SK-N-SH (cell line): ENCODE measurements at regions not wholly inside any gene's neighbourhood (a gene's known extent, or its start where the extent isn't known, plus 50 kb on each side); places are given as distances from the start of the nearest gene placed in this dataset.

ENCODE experiments used
- CTCF ChIA-PET: fragments of 300-600, 350-600 bp; formaldehyde crosslinking; extraction: SDS; loops from one replicate; lab custom pipeline; 2021; lab: Yijun Ruan, JAX
- POLR2A ChIA-PET: fragments of 350-600 bp; sonication (Branson Sonifier 250); formaldehyde crosslinking; extraction: SDS; loops from one replicate; lab custom pipeline; 2020; ENCODE audit warnings: antibody characterized with exemption, inconsistent platforms; lab: Yijun Ruan, JAX
- DNase-seq: peaks from one replicate; pipeline ENCODE4 v3.0.0; 2012
- H2AFZ ChIP-seq: fragments of 200-600 bp; sonication (generic); 2 replicates; pipeline ENCODE4 v1.8.1; 2016; ENCODE audit warnings: antibody characterized with exemption, mild to moderate bottlenecking, low read depth
- H3F3A ChIP-seq: fragments of 200-600 bp; sonication (generic); replicated peaks from 2 replicates; pipeline ENCODE3; 2016; ENCODE audit warnings: antibody characterized with exemption, mild to moderate bottlenecking; ENCODE audit not compliant: insufficient read depth
- H3K27ac ChIP-seq, 2 experiments: fragments of 200-500 bp in 1 of 2; fragments of 200-600 bp in 1 of 2; sonication (Bioruptor generic) in 1 of 2; sonication (generic), shearing (Covaris generic) in 1 of 2; 2 replicates each; pipeline versions ENCODE4 v1.5.1 to v1.6.1; 2014 to 2016; ENCODE audit warnings: low read depth in 2 of 2, inconsistent platforms in 1 of 2, low read length in 1 of 2, mild to moderate bottlenecking in 1 of 2, mixed read lengths in 1 of 2
- H3K27me3 ChIP-seq: fragments of 200-600 bp; sonication (generic), shearing (Covaris generic); 2 replicates; pipeline ENCODE4 v1.6.1; 2016; ENCODE audit warnings: mixed run types; ENCODE audit not compliant: insufficient read depth
- H3K36me3 ChIP-seq, 2 experiments: fragments of 200-500 bp in 1 of 2; fragments of 200-600 bp in 1 of 2; sonication (Bioruptor generic) in 1 of 2; sonication (generic) in 1 of 2; replicated peaks in 1 of 2; 2 replicates each; pipeline versions ENCODE3 to v1.5.1; 2014 to 2016; ENCODE audit warnings: low read length in 1 of 2, mild to moderate bottlenecking in 1 of 2; ENCODE audit not compliant: insufficient read depth in 2 of 2, control insufficient read depth in 1 of 2
- H3K4me1 ChIP-seq, 2 experiments: fragments of 200-500 bp in 1 of 2; fragments of 200-600 bp in 1 of 2; sonication (Bioruptor generic) in 1 of 2; sonication (generic), shearing (Covaris generic) in 1 of 2; 2 replicates each; pipeline versions ENCODE4 v1.5.1 to v1.6.1; 2014 to 2016; ENCODE audit warnings: low read depth in 1 of 2, low read length in 1 of 2, mixed run types in 1 of 2; ENCODE audit not compliant: insufficient read depth in 2 of 2, control insufficient read depth in 1 of 2
- H3K4me2 ChIP-seq: fragments of 200-600 bp; sonication (generic), shearing (Covaris generic); 2 replicates; pipeline ENCODE4 v1.6.1; 2017; ENCODE audit warnings: mixed run types
- H3K4me3 ChIP-seq, 2 experiments: fragments of 200-500 bp in 1 of 2; fragments of 200-600 bp in 1 of 2; sonication (Bioruptor generic) in 1 of 2; sonication (generic), shearing (Covaris generic) in 1 of 2; 2 replicates each; pipeline versions ENCODE4 v1.5.1 to v1.8.1; 2014 to 2016; ENCODE audit warnings: low read depth in 2 of 2, inconsistent platforms in 1 of 2, low read length in 1 of 2, mild to moderate bottlenecking in 1 of 2, mixed read lengths in 1 of 2, moderate library complexity in 1 of 2
- H3K79me2 ChIP-seq: fragments of 200-600 bp; sonication (generic); 2 replicates; pipeline ENCODE4 v1.8.1; 2017; ENCODE audit warnings: mild to moderate bottlenecking; ENCODE audit not compliant: insufficient read depth
- H3K9ac ChIP-seq: fragments of 200-600 bp; sonication (generic); 2 replicates; pipeline ENCODE4 v1.6.1; 2017; ENCODE audit warnings: mixed run types
- H3K9me2 ChIP-seq: fragments of 200-600 bp; sonication (generic); 2 replicates; pipeline ENCODE4 v1.6.1; 2017; ENCODE audit warnings: mixed run types
- H3K9me3 ChIP-seq: fragments of 200-600 bp; sonication (generic); 2 replicates; pipeline ENCODE4 v1.6.1; 2017; ENCODE audit warnings: mixed run types, mild to moderate bottlenecking, moderate library complexity
- H4K20me1 ChIP-seq: fragments of 200-600 bp; sonication (generic); 2 replicates; pipeline ENCODE4 v1.6.1; 2017; ENCODE audit warnings: mild to moderate bottlenecking, mixed run types; ENCODE audit not compliant: insufficient read depth
- CHD2 ChIP-seq: fragments of 150-350 bp; IDR thresholded peaks from 2 replicates; pipeline ENCODE4 v1.6.1; 2018; ENCODE audit warnings: low read length; ENCODE audit not compliant: partially characterized antibody
- EP300 ChIP-seq, 2 experiments: IDR thresholded peaks; 2 replicates each; pipeline versions ENCODE4 v1.4.0 to v1.6.1; 2012; ENCODE audit warnings: borderline replicate concordance in 1 of 2, low read depth in 1 of 2, low read length in 1 of 2
- EZH2phosphoT487 ChIP-seq: fragments of 200-600 bp; sonication (generic); IDR thresholded peaks from 2 replicates; pipeline ENCODE4 v1.6.1; 2017; ENCODE audit warnings: low read depth, mixed run types, mild to moderate bottlenecking, antibody characterized with exemption, moderate library complexity, borderline replicate concordance
- FOSL2 ChIP-seq: IDR thresholded peaks from 2 replicates; pipeline ENCODE4 v1.4.0; 2012; ENCODE audit warnings: low read depth, mild to moderate bottlenecking, moderate library complexity, borderline replicate concordance
- FOXM1 ChIP-seq: IDR thresholded peaks from 2 replicates; pipeline ENCODE4 v1.4.0; 2012; ENCODE audit warnings: low read depth, mild to moderate bottlenecking
- GABPA ChIP-seq: IDR thresholded peaks from 2 replicates; pipeline ENCODE4 v1.4.0; 2012; ENCODE audit warnings: low read depth, mild to moderate bottlenecking
- IRF3 ChIP-seq: fragments of 150-350 bp; IDR thresholded peaks from 2 replicates; pipeline ENCODE4 v1.6.1; 2016; ENCODE audit warnings: mild to moderate bottlenecking, low read depth, low read length
- JUND ChIP-seq: IDR thresholded peaks from 2 replicates; pipeline ENCODE4 v1.4.0; 2012
- MXI1 ChIP-seq: IDR thresholded peaks from 2 replicates; pipeline ENCODE4 v1.6.1; 2012; ENCODE audit warnings: mild to moderate bottlenecking, low read depth, low read length, improper control_type of control experiment
- NRF1 ChIP-seq: IDR thresholded peaks from 2 replicates; pipeline ENCODE4 v1.6.1; 2012; ENCODE audit warnings: low read depth, mild to moderate bottlenecking, low read length
- POLR2AphosphoS5 ChIP-seq: IDR thresholded peaks from 2 replicates; pipeline ENCODE4 v1.6.1; 2012; ENCODE audit warnings: low read depth, low read length
- RCOR1 ChIP-seq: fragments of 150-350 bp; IDR thresholded peaks from 2 replicates; pipeline ENCODE4 v1.6.1; 2017; ENCODE audit warnings: antibody characterized with exemption, low read length
- REST ChIP-seq: IDR thresholded peaks from 2 replicates; pipeline ENCODE4 v1.6.1; 2012; ENCODE audit warnings: mild to moderate bottlenecking, low read depth, low read length, moderate library complexity
- RXRA ChIP-seq: IDR thresholded peaks from 2 replicates; pipeline ENCODE4 v1.4.0; 2012; ENCODE audit warnings: low read depth, mild to moderate bottlenecking, borderline replicate concordance
- TEAD4 ChIP-seq: IDR thresholded peaks from 2 replicates; pipeline ENCODE4 v1.4.0; 2012; ENCODE audit warnings: mild to moderate bottlenecking, borderline replicate concordance; ENCODE audit not compliant: insufficient read depth
- YY1 ChIP-seq: IDR thresholded peaks from 2 replicates; pipeline ENCODE4 v1.4.0; 2012; ENCODE audit warnings: low read depth, mild to moderate bottlenecking
- ZBTB33 ChIP-seq: IDR thresholded peaks from 2 replicates; pipeline ENCODE4 v1.4.0; 2012; ENCODE audit warnings: low read depth, borderline replicate concordance
- WGBS: methylation state at CpG from one replicate; pipeline ENCODE4 v1.1.6; 2017; ENCODE audit warnings: low lambda C conversion rate; 5-methylcytosine and 5-hydroxymethylcytosine counted together

- H3K4me3 ChIP-seq, result no peak overlapping the region
- H3K9me2 ChIP-seq, result no peaks in the 10 kb centered on the region
- ChIA-PET CTCF (no interaction called here), POLR2A (no interaction called here)
- no peaks in the 10 kb centered on the region for H3K27me3 ChIP-seq
- no peak overlapping the region for H3K27ac ChIP-seq
- no peak overlapping the region for H3K4me2 ChIP-seq
- H3K36me3 ChIP-seq, result no peaks in the 10 kb centered on the region
- WGBS, result 37% methylated on average over 5 of the region's 5 CpGs
- H3K9me3 ChIP-seq, result no peaks in the 10 kb centered on the region
- H3K9ac ChIP-seq, result no peak overlapping the region
- no peak for DNase-seq
- no peaks in the 10 kb centered on the region for H3K4me1 ChIP-seq
- no peaks in the 10 kb centered on the region for H3K79me2 ChIP-seq
- no peaks in the 10 kb centered on the region for H3F3A ChIP-seq
- H4K20me1 ChIP-seq, result no peaks in the 10 kb centered on the region
- no peak overlapping the region for H2AFZ ChIP-seq
- TF ChIP-seq NRF1, result no peak
- TF ChIP-seq REST, result no peak
- no peak for TF ChIP-seq EP300 (IDR thresholded peaks at IDR 0.05; ENCODE audit: borderline replicate concordance in 1 of 2, low read depth in 1 of 2, low read length in 1 of 2)
- TF ChIP-seq MXI1, result no peak
- TF ChIP-seq EZH2phosphoT487, result no peak
- no peak for TF ChIP-seq JUND
- no peak for TF ChIP-seq ZBTB33
- TF ChIP-seq RXRA, result no peak
- TF ChIP-seq GABPA, result no peak
These were observed 90.3 kb upstream of the ZNF462 start for GRCh38 chr9:106772523-106773290.

GRCh38 chr9:106773750-106774149, 89.2 kb upstream of the ZNF462 start:
- H3K79me2 ChIP-seq, result no peaks in the 10 kb centered on the region
- no peaks in the 10 kb centered on the region for H3K4me1 ChIP-seq
- DNase-seq, result no peak
- no peaks in the 10 kb centered on the region for H4K20me1 ChIP-seq
- H3K36me3 ChIP-seq, result no peaks in the 10 kb centered on the region
- no peaks in the 10 kb centered on the region for H3F3A ChIP-seq
- H3K4me3 ChIP-seq, result no peak overlapping the region
- no peak overlapping the region for H3K9ac ChIP-seq
- H3K27me3 ChIP-seq, result no peaks in the 10 kb centered on the region
- H3K27ac ChIP-seq, result no peak overlapping the region
- no peak overlapping the region for H3K4me2 ChIP-seq
- ChIA-PET POLR2A (no interaction called here), CTCF (no interaction called here)
- no peaks in the 10 kb centered on the region for H3K9me2 ChIP-seq
- H3K9me3 ChIP-seq, result no peaks in the 10 kb centered on the region
- H2AFZ ChIP-seq, result no peak overlapping the region
- WGBS, result 34% methylated on average over 7 of the region's 7 CpGs
- TF ChIP-seq RCOR1 (no peak), IRF3 (no peak), FOSL2 (no peak), JUND (no peak), TEAD4 (no peak), FOXM1 (no peak), EZH2phosphoT487 (no peak), POLR2AphosphoS5 (no peak), CHD2 (no peak), ZBTB33 (no peak), YY1 (no peak)
